HG03432 (cell line): ENCODE measurements at regions not wholly inside any gene's neighbourhood (a gene's known extent, or its start where the extent isn't known, plus 50 kb on each side); places are given as distances from the start of the nearest gene placed in this dataset.
"Not testable (repeated sequence)": the region's sequence is repeated elsewhere in the genome, so short reads cannot be mapped to it uniquely, and the experiment has no call there.

Experiments used
- ATAC-seq: cut with Tn5 transposase; IDR thresholded peaks from one replicate; pipeline ENCODE4 v1.9.1; 2021; ENCODE audit warnings: mild to moderate bottlenecking, moderate library complexity; ENCODE audit not compliant: unreplicated experiment

DNA sequence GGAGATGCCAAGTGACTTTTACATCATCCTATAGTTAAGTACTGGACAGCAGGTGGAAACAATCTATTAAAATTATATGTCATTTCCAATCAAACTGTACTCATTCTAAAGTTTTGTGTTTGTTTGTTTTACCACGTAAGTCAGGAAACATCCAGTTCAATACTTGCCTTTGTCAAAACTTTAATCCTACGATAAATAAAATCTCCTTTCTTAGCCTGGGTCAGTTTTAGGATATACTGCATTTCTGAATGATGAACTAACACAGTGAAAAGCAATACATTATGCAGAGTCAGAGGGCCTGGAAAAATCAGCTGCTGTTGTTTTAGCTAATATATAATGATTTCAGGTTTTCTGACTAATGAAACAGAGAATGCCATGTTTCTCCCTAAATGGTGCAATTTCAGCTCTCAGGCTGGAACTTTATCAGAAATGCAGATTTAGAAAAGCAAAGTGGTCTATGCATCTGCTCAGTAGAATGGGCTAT is 756.4 kb downstream of the CDH11 start:
- no peak for ATAC-seq

DNA sequence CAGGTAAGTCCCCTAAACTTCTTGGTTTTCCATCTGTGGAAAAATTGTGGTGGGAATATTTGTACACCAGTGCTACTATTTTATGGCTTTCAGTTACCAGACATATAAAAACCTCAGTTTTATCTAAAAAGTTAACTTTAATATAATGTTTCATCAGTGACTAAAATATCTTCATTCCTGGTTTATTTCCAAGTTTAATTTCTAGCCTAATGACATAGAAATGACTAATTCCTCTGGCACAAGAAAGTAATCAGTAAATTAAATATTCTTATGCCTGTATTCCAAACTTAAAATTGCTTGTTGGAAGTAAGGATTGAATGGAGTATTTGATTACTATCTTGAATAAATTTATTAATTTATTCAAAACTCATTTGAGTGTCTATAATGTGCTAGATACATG is 757.0 kb downstream of the CDH11 start:
- ATAC-seq, result no peak

DNA sequence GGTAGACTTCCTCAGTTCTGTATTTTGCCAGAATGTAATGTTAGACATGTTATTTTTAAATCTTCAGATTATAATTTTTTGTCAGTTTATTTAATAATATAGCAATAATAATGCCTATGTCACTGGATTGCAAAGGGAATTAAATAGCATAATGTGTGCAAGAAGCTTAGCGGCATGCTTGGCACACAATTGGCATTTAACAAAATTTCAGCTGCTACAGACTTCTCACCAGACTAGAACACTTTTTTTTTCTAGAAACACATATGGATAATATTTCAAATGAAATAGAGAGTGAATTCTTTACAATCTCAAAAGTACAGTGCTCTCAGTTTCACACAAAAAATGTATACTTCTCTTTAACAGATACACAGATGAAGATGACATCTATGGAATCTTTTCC is 757.4 kb downstream of the CDH11 start:
- no peak for ATAC-seq

DNA sequence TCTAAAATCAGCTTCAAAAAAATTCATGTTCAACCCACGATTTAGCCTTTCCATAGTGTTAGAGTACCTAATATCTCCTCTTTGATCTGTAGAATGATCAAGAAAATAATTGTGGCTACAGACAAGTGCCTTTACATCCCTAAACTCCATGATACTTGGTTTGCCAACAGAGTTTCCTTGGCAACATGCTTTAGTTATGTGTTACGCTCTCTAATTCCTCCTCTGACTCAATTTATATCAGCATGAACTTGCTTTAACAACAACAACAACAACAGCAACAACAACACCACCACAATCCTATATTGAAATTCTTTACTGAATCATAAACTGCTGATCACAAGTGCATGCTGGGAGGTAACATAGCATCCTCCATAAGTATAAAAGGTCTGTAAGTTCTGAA is 757.8 kb downstream of the CDH11 start:
- ATAC-seq, result no peak

DNA sequence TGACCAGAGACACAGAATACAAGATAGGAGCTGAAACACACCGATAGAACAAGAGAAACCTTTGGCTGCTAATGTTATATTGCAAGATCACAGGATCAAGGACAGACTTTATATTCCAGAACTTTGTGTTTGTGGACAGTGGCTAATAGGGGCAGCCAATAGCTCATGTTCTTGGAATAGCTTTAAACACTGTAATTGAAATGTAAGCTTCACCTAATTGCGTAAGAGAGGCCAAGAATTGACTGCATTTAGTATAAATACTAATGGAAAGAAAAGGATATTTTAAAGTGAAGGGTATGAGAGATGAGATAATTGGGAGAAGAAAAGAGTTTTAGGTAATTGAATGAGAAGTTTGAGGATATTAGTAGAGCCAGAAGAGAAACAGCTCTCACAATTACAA is 758.8 kb downstream of the CDH11 start:
- no peak for ATAC-seq

DNA sequence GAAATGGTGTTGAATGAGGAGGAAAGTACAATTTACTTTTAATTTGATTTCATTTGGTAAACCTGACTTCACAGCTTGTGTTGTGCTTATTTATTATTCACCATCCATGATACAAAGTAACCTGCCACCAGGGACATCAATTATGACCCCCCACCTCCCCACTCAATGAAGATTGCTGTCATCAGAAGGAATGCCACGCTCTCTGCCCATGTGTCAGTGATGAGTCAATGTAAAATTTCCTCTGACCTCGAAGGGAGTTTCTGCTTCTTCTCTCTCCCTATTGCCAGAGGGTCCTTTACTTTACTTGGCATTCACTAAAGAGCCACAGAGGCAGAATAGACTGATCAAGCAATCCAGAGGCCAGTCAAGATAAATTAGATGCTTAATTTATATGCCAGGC is 759.7 kb downstream of the CDH11 start:
- no peak for ATAC-seq

DNA sequence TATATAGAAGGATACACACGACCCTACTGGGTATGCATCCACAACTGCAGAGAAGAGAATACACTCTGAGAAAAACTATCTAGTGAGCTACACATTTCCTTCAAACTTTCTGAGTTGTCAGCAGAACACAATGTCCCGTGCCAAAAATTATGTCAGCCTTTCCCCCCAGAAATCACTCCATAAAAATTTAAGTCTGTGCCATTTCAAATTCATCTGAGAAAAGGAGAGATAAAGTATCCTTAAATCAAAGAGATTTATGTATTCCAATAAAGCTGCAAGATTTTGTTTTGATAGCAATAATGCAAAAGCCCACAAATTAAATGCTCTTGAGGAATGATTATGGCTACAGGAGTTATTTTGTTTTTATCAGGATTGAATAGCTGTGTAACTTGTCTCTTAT is 760.1 kb downstream of the CDH11 start:
- no peak for ATAC-seq

DNA sequence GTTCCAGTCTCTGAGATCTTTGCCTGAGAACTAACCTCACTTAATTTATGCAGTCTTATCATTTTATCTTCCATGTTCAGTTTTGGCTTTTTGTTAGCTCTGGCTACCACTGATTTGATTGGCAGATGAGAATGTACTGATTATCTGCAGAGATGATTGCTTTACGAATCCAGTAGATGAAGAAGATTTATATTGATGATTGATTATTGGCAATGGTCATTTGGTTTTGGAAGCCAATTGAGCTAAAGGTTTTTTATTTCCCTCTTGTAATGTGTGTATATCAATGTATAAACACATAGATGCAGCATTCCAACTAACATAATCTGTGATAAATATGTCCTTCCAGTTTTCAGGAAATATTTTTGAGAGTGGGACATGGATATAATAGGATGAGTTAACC is 763.6 kb downstream of the CDH11 start:
- no peak for ATAC-seq

DNA sequence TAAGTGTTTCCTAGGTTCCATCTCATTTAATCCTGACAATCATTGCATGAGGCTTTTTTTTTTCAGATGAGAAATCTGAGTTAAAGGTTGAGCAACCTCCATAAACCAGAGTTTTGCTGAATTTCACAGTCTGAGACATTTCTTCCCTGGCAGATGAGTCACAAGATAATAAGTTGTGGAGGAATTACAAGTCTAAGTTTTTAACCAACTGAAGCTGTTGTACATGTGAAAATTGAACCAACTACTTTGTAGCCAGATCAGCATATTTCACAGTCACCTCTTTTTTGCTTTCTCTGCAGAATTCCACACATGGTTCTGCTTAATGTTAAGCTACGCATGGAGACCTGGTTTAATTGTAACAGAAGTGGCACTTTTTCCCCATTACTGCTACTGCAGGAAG is 765.6 kb downstream of the CDH11 start:
- no peak for ATAC-seq

DNA sequence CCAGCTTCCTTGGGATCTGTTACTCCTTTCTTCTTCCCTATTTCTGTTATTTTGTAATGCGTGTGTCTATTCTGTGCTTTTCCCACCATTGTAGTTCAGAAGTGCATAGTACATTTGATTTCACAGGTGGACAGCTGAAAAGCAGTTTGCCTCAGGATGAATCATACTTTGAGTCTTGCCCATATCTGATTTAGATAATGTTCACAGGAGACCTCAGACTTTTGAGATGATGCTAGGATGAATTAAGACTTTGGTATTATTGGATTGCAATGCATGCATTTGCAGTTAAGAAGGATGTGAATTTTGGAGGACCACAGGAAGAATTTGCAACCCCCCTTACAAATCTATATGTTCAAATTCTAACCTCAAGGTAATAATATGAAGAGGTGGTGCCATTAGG is 769.6 kb downstream of the CDH11 start:
- ATAC-seq, result no peak

DNA sequence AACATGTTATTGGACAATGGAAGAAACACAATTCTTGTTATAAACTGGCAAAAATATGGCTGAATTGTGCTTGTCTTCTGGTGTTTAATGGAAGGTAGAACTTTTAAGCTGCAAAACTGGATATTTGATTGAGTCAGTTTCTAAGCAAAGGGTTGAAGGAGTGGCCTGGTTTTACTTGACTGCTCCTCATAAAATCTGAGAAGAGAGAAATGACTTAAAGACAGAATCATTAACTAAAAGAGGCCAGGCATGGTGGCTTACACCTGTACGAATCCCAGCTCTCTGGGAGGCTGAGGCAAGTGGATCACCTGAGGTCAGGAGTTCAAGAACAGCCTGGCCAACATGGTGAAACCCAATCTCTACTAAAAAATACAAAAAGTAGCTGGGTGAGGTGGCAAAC is 770.7 kb downstream of the CDH11 start:
- ATAC-seq, result no peak

DNA sequence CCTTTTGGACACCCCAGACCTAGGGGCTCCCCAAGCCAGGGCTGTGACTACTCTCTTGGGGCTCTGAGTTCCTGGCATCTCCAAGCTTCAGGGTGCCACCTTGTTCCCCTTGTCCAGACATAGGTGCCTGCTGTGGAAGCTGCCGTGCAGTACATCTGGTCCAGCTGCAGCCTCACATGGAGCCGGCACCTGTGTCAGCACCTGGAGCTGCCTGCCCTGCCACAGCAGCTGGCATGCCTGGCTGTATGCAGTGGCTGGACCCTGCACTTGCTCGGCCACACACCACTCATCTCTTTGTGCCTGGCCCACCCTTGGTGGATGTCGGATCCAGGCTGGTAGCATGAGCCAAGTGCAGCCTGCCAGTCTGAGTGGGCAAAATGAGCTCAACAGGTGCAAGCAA is 775.8 kb downstream of the CDH11 start:
- no peak for ATAC-seq

DNA sequence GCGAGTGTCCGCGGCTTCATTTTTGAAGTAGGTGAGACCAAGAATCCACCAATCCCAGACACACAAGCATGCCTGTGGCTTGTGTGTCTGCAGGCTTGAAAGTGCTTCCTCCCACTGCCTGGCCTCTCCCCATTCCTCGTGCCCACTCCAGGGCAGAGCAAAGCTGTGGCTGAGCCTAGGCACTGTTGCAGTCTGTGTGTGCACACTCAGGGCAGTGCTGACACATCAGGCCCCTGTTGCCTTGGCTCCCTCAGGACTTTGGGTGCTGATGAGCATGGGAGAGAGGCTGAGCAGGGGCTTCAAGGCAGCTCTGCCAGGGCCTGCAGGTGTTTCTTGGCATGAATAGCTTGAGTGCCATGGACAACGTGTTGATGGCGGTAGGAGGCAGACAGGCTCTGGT is 776.7 kb downstream of the CDH11 start:
- ATAC-seq, result no peak

DNA sequence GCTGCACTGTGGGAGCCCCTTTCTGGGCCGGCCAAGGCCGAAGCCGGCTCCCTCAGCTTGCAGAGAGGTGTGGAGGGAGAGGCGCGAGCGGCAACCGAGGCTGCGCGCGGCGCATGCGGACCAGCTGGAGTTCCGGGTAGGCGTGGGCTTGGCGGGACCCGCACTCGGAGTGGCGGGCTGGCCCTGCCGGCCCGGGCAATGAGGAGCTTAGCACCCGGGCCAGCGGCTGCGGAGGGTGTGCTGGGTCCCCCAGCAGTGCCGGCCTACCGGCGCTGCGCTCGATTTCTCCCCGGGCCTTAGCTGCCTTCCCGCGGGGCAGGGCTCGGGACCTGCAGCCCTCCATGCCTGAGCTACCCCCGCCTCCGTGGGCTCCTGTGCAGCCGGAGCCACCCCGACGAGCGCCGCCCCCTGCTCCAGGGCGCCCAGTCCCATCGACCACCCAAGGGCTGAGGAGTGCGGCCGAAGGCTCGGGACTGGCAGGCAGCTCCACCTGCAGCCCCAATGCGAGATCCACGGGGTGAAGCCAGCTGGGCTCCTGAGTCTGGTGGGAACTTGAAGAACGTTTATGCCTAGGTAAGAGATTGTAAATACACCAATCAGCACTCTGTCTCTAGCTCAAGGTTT is 777.9 kb downstream of the CDH11 start:
- not testable (repeated sequence) for ATAC-seq

DNA sequence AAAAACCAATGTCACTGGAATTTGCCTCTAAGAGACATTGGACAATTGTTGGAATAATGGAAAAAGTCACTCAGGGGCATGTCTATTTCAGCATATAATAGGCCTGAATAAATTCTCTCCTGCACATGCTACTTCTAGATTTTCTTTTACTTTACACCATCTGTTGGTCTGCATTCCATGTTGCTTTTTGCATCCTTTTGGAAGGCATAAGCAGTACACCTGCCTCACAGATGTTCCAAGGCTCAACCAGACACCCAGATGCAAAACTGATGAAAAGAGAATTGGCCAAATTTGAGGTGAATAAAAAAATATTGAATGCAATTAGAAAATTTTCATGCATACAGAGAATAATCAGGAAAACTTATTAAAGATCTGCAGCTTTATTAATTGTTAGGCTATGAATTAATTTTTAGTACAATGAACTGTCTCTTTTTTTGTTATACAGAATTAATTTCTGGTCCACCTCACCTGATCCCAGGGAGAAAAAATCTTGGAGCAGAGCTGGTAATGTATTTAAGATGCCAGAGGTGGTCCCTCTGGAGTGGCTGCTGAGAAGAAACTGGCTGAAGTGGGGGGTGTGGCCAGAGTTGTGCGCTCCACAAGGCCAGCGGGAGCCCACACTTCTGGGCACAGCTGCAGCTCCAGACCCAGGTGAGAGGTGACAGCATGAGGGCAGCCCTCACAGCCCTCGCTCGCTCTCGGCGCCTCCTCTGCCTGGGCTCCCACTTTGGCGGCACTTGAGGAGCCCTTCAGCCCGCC is 778.6 kb downstream of the CDH11 start:
- ATAC-seq, result no peak

DNA sequence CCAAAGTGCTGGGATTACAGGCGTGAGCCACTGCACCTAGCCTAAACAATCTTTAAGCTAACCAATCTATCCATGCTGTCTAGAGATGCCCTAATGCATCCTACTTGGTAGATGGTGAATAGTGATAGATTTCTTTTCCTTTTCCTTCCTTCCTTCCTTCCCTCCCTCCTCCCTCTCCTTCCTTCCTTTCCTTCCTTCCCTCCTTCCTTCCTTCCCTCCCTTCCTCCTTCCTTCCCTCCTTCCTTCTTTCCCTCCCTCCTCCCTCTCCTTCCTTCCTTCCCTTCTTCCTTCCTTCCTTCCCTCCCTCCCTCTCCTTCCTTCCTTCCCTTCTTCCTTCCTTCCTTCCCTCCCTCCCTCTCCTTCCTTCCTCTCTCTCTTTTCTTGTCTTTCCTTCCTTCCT is 780.5 kb downstream of the CDH11 start:
- not testable (repeated sequence) for ATAC-seq

DNA sequence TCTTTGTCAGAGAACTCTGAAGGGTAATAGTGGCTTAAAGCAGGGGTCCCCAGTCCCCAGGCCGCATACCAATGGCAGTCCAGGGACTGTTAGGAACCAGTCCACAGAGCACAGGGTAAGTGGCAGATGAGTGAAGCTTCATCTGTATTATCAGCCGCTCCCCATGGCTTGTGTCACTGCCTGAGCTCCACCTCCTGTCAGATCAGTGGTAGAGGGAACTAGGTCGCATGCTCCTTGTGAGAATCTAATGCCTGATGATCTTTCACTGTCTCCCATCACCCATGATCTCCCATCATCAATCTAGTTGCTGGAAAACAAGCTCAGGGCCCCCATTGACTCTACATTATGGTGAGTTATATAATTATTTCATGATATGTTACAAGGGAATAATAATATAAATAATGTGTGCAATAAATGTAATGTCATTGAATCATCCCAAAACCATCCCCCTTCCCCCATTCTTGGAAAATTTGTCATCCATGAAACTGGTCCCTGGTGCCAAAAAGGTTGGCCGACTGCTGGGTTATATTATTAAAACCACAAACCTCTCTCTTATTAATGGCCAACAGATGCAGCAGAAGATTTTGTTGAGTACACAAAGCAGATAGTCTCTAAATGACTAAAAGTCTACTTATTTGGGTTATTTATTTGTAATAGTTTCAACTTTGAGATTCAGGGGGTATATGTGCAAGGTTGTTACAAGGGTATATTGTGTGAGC is 782.7 kb downstream of the CDH11 start:
- no peak for ATAC-seq

DNA sequence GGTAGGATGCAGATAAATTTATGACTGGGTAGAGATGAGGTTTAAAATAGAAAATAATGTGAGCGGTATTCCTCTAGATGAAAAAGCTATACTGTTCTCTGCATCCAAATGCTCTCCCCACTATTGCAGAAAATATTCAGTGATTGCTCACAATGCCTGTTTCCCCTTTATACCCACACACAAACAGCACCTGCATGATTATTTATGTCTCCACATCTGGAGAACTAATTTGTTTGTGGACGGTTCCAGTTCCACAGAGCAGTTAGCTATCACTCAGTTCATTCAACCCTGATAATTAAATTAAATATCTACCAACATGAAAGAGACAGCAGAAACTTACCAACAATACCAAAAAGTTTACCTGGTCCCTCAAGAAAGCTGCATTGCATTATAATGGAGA is 800.0 kb downstream of the CDH11 start:
- ATAC-seq, result no peak

DNA sequence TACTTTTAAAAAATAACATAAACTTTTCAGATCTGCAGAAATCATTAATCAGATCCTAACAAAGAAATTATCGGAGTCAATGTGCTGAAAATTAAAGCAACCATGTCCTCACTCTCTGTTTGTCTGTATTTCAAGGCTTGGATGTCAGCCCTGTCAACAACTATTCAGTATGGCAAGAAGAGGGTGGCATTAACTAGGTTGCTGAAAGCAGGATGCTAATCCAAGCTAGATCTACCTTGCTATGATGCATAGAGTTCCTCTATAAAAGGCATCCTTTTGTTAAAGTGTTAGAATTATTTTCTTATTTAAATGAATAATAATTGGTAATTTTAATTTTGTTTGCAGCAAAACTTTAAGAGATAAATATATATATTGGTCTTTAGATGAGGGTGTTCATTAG is 800.8 kb downstream of the CDH11 start:
- no peak for ATAC-seq

DNA sequence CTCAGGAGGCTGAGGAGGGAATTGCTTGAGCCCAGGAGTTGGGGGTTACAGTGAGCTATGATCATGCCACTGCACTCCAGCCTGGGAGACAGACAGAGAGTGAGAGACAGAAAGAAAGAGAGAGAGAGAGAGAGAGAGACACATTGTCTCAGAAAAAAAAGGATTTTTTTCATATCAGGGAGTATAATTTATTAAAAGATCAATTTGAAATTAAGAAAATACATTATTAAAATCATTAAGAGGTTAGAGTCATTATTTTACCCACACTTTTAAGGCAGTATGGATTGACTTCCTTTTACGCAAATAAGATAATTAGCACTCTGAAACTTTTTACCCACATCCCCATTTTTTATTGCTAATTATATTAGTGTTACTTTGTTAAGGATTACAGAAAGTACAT is 804.3 kb downstream of the CDH11 start:
- no peak for ATAC-seq

DNA sequence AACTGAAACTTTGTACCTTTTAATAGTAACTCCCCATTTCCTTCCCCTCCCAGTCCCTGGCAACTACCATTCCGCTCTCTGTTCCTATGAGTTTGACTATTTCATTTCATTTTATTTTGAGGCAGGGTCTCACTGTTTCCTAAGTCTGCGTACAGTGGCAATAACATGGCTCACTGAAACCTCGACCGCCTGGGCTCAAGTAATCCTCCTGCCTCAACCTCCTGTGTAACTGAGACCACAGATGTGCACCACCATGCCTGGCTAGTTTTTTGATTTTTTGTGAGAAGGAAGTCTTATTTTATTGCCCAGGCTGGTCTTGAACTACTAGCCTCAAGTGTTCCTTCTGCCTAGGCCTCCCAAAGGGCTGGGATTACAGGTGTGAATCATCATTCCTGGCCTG is 808.1 kb downstream of the CDH11 start:
- ATAC-seq, result no peak

DNA sequence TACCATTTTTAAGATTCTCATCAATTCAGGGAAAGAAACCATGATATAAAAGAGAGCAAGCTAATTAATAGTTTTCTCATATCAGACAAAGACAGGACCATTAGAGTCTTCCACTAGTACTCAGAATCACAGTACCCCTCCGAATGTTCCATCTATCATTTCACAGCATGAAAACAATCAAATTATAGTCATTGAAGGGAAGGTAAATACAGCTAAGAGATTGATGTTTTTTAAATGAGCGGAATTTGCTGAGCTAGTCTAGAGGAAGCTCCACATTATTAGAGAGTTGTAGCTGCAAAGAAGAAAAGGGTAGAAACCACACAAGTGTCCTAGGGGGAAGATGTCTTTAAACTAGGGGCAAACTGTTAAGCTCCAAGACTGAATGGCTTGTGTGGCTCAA is 808.9 kb downstream of the CDH11 start:
- no peak for ATAC-seq
